ENCODE measurements at regions not wholly inside any gene's neighbourhood (a gene's known extent, or its start where the extent isn't known, plus 50 kb on each side); places are given as distances from the start of the nearest gene placed in this dataset.

GRCh38 chr7:118005026-118005425 lies 131.8 kb upstream of the CTTNBP2 start:
- TF ChIP-seq CTCF (IDR thresholded peaks at IDR 0.05; ENCODE audit: low read depth, low read length) (no peak), EZH2phosphoT487 (IDR thresholded peaks at IDR 0.05; ENCODE audit: low read depth) (no peak)

All from OCI-LY3 (cell line).